ENCODE measurements at regions not wholly inside any gene's neighbourhood (a gene's known extent, or its start where the extent isn't known, plus 50 kb on each side); places are given as distances from the start of the nearest gene placed in this dataset.

DNA sequence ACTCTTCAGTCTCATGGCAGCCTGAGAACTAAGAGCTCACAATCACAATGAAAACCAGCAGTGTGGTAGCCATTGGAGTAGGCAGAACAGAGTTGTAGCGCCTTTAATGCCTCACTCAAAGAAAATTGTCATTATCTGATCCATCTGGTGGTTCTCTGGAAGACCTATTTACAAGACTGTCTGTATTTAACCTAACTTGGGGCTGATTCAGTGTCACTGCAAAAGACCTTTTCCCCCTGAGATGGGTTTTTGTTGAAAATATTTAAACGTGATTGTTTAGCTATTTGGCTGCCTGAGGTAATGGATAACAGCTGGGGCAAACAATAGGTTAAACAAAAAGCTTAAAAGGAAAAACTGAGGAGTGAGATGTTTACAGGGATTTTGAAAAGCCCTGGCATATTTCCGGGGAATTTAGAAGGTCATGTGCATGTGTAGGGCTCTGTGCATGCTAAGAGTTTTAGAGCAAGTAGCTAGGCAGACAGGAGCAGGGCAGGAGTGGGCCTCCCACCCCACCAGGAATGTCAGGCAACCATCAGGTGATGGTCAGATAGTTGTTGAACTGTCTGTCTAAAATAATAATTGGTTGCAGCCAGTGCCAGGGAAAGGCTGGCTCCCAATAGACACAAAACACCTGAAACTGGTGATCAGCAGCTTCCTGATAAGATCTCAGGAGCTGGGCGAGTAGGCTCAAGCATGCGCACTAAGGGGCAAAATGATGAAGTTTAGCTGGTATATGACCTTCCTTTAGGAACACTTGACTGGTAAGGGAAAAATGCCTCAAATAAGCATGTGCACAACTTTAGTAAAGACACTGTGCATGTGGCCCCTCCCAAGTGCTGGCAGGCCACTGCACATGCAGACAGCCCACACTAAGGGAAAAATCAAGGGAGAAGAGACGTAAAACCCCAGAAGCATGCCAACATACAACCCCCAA, 70.8 kb upstream of the AKIRIN2 start (continued):
- TF ChIP-seq ZNF510 (CRISPR knock-in tag; IDR thresholded peaks at IDR 0.05; ENCODE audit: low read depth) (no peak), ZNF331 (CRISPR knock-in tag; IDR thresholded peaks at IDR 0.05) (no peak; the same call in 1 of the 2 replicates), GLI4 (CRISPR knock-in tag; IDR thresholded peaks at IDR 0.05; ENCODE audit: borderline replicate concordance) (no peak), ZNF224 (CRISPR knock-in tag; IDR thresholded peaks at IDR 0.05) (0 out of 2 replicates have a peak, but pooled peaks have one; percentile 68), ZNF616 (CRISPR knock-in tag; IDR thresholded peaks at IDR 0.05; ENCODE audit: low read depth) (no peak), ZNF326 (CRISPR knock-in tag; IDR thresholded peaks at IDR 0.05; ENCODE audit: borderline replicate concordance) (no peak), EHMT2 (IDR thresholded peaks at IDR 0.05; ENCODE audit: borderline replicate concordance, low read depth, low read length) (no peak), SALL2 (CRISPR knock-in tag; IDR thresholded peaks at IDR 0.05) (no peak)
- TF ChIP-seq, protein P1, sequence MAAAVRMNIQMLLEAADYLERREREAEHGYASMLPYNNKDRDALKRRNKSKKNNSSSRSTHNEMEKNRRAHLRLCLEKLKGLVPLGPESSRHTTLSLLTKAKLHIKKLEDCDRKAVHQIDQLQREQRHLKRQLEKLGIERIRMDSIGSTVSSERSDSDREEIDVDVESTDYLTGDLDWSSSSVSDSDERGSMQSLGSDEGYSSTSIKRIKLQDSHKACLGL (CRISPR knock-in tag; IDR thresholded peaks at IDR 0.05): no peak
- TF ChIP-seq, protein P2, sequence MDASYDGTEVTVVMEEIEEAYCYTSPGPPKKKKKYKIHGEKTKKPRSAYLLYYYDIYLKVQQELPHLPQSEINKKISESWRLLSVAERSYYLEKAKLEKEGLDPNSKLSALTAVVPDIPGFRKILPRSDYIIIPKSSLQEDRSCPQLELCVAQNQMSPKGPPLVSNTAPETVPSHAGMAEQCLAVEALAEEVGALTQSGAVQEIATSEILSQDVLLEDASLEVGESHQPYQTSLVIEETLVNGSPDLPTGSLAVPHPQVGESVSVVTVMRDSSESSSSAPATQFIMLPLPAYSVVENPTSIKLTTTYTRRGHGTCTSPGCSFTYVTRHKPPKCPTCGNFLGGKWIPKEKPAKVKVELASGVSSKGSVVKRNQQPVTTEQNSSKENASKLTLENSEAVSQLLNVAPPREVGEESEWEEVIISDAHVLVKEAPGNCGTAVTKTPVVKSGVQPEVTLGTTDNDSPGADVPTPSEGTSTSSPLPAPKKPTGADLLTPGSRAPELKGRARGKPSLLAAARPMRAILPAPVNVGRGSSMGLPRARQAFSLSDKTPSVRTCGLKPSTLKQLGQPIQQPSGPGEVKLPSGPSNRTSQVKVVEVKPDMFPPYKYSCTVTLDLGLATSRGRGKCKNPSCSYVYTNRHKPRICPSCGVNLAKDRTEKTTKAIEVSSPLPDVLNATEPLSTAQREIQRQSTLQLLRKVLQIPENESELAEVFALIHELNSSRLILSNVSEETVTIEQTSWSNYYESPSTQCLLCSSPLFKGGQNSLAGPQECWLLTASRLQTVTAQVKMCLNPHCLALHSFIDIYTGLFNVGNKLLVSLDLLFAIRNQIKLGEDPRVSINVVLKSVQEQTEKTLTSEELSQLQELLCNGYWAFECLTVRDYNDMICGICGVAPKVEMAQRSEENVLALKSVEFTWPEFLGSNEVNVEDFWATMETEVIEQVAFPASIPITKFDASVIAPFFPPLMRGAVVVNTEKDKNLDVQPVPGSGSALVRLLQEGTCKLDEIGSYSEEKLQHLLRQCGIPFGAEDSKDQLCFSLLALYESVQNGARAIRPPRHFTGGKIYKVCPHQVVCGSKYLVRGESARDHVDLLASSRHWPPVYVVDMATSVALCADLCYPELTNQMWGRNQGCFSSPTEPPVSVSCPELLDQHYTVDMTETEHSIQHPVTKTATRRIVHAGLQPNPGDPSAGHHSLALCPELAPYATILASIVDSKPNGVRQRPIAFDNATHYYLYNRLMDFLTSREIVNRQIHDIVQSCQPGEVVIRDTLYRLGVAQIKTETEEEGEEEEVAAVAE (CRISPR knock-in tag; IDR thresholded peaks at IDR 0.05; ENCODE audit: borderline replicate concordance): 0 out of 2 replicates have a peak, but pooled peaks have one; percentile 19
- TF ChIP-seq, protein P3, sequence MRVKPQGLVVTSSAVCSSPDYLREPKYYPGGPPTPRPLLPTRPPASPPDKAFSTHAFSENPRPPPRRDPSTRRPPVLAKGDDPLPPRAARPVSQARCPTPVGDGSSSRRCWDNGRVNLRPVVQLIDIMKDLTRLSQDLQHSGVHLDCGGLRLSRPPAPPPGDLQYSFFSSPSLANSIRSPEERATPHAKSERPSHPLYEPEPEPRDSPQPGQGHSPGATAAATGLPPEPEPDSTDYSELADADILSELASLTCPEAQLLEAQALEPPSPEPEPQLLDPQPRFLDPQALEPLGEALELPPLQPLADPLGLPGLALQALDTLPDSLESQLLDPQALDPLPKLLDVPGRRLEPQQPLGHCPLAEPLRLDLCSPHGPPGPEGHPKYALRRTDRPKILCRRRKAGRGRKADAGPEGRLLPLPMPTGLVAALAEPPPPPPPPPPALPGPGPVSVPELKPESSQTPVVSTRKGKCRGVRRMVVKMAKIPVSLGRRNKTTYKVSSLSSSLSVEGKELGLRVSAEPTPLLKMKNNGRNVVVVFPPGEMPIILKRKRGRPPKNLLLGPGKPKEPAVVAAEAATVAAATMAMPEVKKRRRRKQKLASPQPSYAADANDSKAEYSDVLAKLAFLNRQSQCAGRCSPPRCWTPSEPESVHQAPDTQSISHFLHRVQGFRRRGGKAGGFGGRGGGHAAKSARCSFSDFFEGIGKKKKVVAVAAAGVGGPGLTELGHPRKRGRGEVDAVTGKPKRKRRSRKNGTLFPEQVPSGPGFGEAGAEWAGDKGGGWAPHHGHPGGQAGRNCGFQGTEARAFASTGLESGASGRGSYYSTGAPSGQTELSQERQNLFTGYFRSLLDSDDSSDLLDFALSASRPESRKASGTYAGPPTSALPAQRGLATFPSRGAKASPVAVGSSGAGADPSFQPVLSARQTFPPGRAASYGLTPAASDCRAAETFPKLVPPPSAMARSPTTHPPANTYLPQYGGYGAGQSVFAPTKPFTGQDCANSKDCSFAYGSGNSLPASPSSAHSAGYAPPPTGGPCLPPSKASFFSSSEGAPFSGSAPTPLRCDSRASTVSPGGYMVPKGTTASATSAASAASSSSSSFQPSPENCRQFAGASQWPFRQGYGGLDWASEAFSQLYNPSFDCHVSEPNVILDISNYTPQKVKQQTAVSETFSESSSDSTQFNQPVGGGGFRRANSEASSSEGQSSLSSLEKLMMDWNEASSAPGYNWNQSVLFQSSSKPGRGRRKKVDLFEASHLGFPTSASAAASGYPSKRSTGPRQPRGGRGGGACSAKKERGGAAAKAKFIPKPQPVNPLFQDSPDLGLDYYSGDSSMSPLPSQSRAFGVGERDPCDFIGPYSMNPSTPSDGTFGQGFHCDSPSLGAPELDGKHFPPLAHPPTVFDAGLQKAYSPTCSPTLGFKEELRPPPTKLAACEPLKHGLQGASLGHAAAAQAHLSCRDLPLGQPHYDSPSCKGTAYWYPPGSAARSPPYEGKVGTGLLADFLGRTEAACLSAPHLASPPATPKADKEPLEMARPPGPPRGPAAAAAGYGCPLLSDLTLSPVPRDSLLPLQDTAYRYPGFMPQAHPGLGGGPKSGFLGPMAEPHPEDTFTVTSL (CRISPR knock-in tag; IDR thresholded peaks at IDR 0.05; ENCODE audit: borderline replicate concordance): peak; percentile 69; the same call in 1 of the 2 replicates
- TF ChIP-seq, protein P4, sequence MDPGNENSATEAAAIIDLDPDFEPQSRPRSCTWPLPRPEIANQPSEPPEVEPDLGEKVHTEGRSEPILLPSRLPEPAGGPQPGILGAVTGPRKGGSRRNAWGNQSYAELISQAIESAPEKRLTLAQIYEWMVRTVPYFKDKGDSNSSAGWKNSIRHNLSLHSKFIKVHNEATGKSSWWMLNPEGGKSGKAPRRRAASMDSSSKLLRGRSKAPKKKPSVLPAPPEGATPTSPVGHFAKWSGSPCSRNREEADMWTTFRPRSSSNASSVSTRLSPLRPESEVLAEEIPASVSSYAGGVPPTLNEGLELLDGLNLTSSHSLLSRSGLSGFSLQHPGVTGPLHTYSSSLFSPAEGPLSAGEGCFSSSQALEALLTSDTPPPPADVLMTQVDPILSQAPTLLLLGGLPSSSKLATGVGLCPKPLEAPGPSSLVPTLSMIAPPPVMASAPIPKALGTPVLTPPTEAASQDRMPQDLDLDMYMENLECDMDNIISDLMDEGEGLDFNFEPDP (CRISPR knock-in tag; conservative IDR thresholded peaks at IDR 0.05): no peak
- TF ChIP-seq, protein P5, sequence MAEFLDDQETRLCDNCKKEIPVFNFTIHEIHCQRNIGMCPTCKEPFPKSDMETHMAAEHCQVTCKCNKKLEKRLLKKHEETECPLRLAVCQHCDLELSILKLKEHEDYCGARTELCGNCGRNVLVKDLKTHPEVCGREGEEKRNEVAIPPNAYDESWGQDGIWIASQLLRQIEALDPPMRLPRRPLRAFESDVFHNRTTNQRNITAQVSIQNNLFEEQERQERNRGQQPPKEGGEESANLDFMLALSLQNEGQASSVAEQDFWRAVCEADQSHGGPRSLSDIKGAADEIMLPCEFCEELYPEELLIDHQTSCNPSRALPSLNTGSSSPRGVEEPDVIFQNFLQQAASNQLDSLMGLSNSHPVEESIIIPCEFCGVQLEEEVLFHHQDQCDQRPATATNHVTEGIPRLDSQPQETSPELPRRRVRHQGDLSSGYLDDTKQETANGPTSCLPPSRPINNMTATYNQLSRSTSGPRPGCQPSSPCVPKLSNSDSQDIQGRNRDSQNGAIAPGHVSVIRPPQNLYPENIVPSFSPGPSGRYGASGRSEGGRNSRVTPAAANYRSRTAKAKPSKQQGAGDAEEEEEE (CRISPR knock-in tag; IDR thresholded peaks at IDR 0.05; ENCODE audit: borderline replicate concordance): no peak
